GM18858 (cell line): ENCODE measurements at regions not wholly inside any gene's neighbourhood (a gene's known extent, or its start where the extent isn't known, plus 50 kb on each side); places are given as distances from the start of the nearest gene placed in this dataset.
"Not testable (repeated sequence)": the region's sequence is repeated elsewhere in the genome, so short reads cannot be mapped to it uniquely, and the experiment has no call there.

Experiments
- ATAC-seq: cut with Tn5 transposase; IDR thresholded peaks from one replicate; pipeline ENCODE4 v1.9.1; 2021; ENCODE audit not compliant: unreplicated experiment

- no peak for ATAC-seq
These were observed 50.8 kb upstream of the BEND6 start for GRCh38 chr6:56904068-56904467.

GRCh38 chr6:56902641-56903464 is 52.1 kb upstream of the BEND6 start:
- ATAC-seq, result no peak

GRCh38 chr6:56900784-56901183 is 54.1 kb upstream of the BEND6 start:
- ATAC-seq, result no peak

GRCh38 chr6:56899753-56900152 is 55.2 kb upstream of the BEND6 start:
- no peak for ATAC-seq

- ATAC-seq, result no peak
These were observed 55.6 kb upstream of the BEND6 start for GRCh38 chr6:56899311-56899710.

GRCh38 chr6:56897789-56898529 is 56.9 kb upstream of the BEND6 start:
- ATAC-seq, result no peak

- ATAC-seq, result no peak
These were observed 63.2 kb upstream of the BEND6 start for GRCh38 chr6:56891754-56892153.

- peak; percentile 99 for ATAC-seq
These were observed 64.1 kb upstream of the BEND6 start for GRCh38 chr6:56890683-56891429.

- no peak for ATAC-seq
These were observed 64.8 kb upstream of the BEND6 start for GRCh38 chr6:56890066-56890465.

- no peak for ATAC-seq
These were observed 65.4 kb upstream of the BEND6 start for GRCh38 chr6:56889492-56889891.

GRCh38 chr6:56888687-56889086 is 66.2 kb upstream of the BEND6 start:
- ATAC-seq, result no peak

GRCh38 chr6:56887086-56887485 is 67.8 kb upstream of the BEND6 start:
- no peak for ATAC-seq

- no peak for ATAC-seq
These were observed 77.0 kb upstream of the BEND6 start for GRCh38 chr6:56877922-56878321.

GRCh38 chr6:56875961-56876360 is 78.9 kb upstream of the BEND6 start:
- no peak for ATAC-seq

GRCh38 chr6:56875523-56875922 is 79.4 kb upstream of the BEND6 start:
- no peak for ATAC-seq

- no peak for ATAC-seq
These were observed 80.6 kb upstream of the BEND6 start for GRCh38 chr6:56874328-56874727.

- not testable (repeated sequence) for ATAC-seq
These were observed 84.9 kb upstream of the BEND6 start for GRCh38 chr6:56870053-56870452.

GRCh38 chr6:56869346-56869745 is 85.6 kb upstream of the BEND6 start:
- no peak for ATAC-seq

GRCh38 chr6:56868687-56869086 is 86.2 kb upstream of the BEND6 start:
- ATAC-seq, result no peak

GRCh38 chr6:56866917-56867522 is 87.9 kb upstream of the BEND6 start:
- no peak for ATAC-seq
